SK-N-SH treated with all-trans-retinoic acid at 6 μM for 48 hours (cell line): ENCODE measurements at regions not wholly inside any gene's neighbourhood (a gene's known extent, or its start where the extent isn't known, plus 50 kb on each side); places are given as distances from the start of the nearest gene placed in this dataset.

Source experiments
- CSDC2 ChIP-seq: fragments of 250-450 bp; sonication (Bioruptor Pico); IDR thresholded peaks from 2 replicates; pipeline ENCODE4 v1.5.0; 2020; ENCODE audit warnings: mild to moderate bottlenecking, moderate library complexity
- OSR1 ChIP-seq: fragments of 250-450 bp; sonication (Bioruptor Pico); IDR thresholded peaks from 2 replicates; pipeline ENCODE4 v1.8.0; 2022; ENCODE audit warnings: moderate library complexity, mild to moderate bottlenecking, inconsistent platforms
- PATZ1 ChIP-seq: fragments of 250-450 bp; sonication (Bioruptor Pico); IDR thresholded peaks from 2 replicates; pipeline ENCODE4 v1.8.0; 2020; ENCODE audit warnings: mild to moderate bottlenecking, moderate library complexity, borderline replicate concordance
- PPARA ChIP-seq: fragments of 250-450 bp; sonication (Bioruptor Pico); IDR thresholded peaks from 2 replicates; pipeline ENCODE4 v1.5.0; 2020; ENCODE audit warnings: mild to moderate bottlenecking, borderline replicate concordance
- TOX ChIP-seq: fragments of 250-450 bp; sonication (Bioruptor Pico); IDR thresholded peaks from 2 replicates; pipeline ENCODE4 v1.8.0; 2021; ENCODE audit warnings: mild to moderate bottlenecking, moderate library complexity, borderline replicate concordance
- ZFP3 ChIP-seq: fragments of 250-450 bp; sonication (Bioruptor Pico); IDR thresholded peaks from 2 replicates; pipeline ENCODE4 v1.5.0; 2020; ENCODE audit warnings: mild to moderate bottlenecking, moderate library complexity
- ZFP30 ChIP-seq: fragments of 450-650 bp; formaldehyde crosslinking; IDR thresholded peaks from 2 replicates; pipeline ENCODE4 v1.5.0; 2022; ENCODE audit warnings: mild to moderate bottlenecking, moderate library complexity
- ZNF8 ChIP-seq: fragments of 450-650 bp; formaldehyde crosslinking; IDR thresholded peaks from 2 replicates; pipeline ENCODE4 v1.5.0; 2020; ENCODE audit warnings: mild to moderate bottlenecking, moderate library complexity

- TF ChIP-seq ZNF8 (CRISPR knock-in tag) (no peak), PATZ1 (CRISPR knock-in tag) (no peak), ZFP3 (CRISPR knock-in tag) (no peak), OSR1 (CRISPR knock-in tag) (no peak), PPARA (CRISPR knock-in tag) (no peak), TOX (CRISPR knock-in tag) (no peak), ZFP30 (CRISPR knock-in tag) (no peak), CSDC2 (CRISPR knock-in tag) (no peak)
These were observed 276.0 kb upstream of the IRX4 start for GRCh38 chr5:2158767-2159166.
